ENCODE measurements at regions not wholly inside any gene's neighbourhood (a gene's known extent, or its start where the extent isn't known, plus 50 kb on each side); places are given as distances from the start of the nearest gene placed in this dataset.

GRCh38 chr5:20241351-20241750 is 253.4 kb upstream of the CDH18 start:
- no peak for FAIRE-seq
- H3K9me3 ChIP-seq (ENCODE audit: insufficient read depth, low read depth, low read length): no peaks in the 10 kb centered on the region
- Mint-ChIP-seq H3K27me3 (ENCODE audit: low read depth, unreplicated experiment) (no peaks in the 10 kb centered on the region), H3K36me3 (ENCODE audit: low read depth, unreplicated experiment) (no peaks in the 10 kb centered on the region), H3K4me3 (ENCODE audit: unreplicated experiment) (no peak overlapping the region), H3K9me3 (ENCODE audit: unreplicated experiment) (no peaks in the 10 kb centered on the region), H3K4me1 (ENCODE audit: low read depth, unreplicated experiment) (no peaks in the 10 kb centered on the region), H3K27ac (ENCODE audit: unreplicated experiment) (no peak overlapping the region)
- H3K27ac ChIP-seq (ENCODE audit: low read depth, low read length): no peak overlapping the region
- no peak overlapping the region for H2AFZ ChIP-seq (ENCODE audit: low read depth, low read length)
- no peaks in the 10 kb centered on the region for H4K20me1 ChIP-seq (ENCODE audit: insufficient read depth, low read length)
- H3K4me2 ChIP-seq (ENCODE audit: low read length): no peak overlapping the region
- TF ChIP-seq CTCF (IDR thresholded peaks at IDR 0.05; ENCODE audit: insufficient read depth, low read depth, low read length): no peak
- no peak for TF ChIP-seq EZH2 (IDR thresholded peaks at IDR 0.05; ENCODE audit: insufficient read depth, low read length)
- H3K27me3 ChIP-seq (ENCODE audit: insufficient read depth, low read length): no peaks in the 10 kb centered on the region
- no peaks in the 10 kb centered on the region for H3K79me2 ChIP-seq (ENCODE audit: insufficient read depth, low read length)
- H3K4me1 ChIP-seq (ENCODE audit: insufficient read depth, low read length): no peaks in the 10 kb centered on the region
- no peak overlapping the region for H3K4me3 ChIP-seq (ENCODE audit: insufficient read depth, low read depth, low read length)
- no peak overlapping the region for H3K9ac ChIP-seq (ENCODE audit: low read length)
- no peaks in the 10 kb centered on the region for H3K36me3 ChIP-seq (ENCODE audit: insufficient read depth, low read length)
- no peak for DNase-seq (ENCODE audit: low read depth)

GRCh38 chr5:20231040-20231439 is 243.0 kb upstream of the CDH18 start:
- H3K27me3 Mint-ChIP-seq (ENCODE audit: low read depth, unreplicated experiment): no peaks in the 10 kb centered on the region
- no peak overlapping the region for H3K27ac Mint-ChIP-seq (ENCODE audit: unreplicated experiment)
- no peak overlapping the region for H3K4me2 ChIP-seq (ENCODE audit: low read length)
- FAIRE-seq (no peak), DNase-seq (ENCODE audit: low read depth) (no peak)
- no peaks in the 10 kb centered on the region for H3K9me3 ChIP-seq (ENCODE audit: insufficient read depth, low read depth, low read length)
- TF ChIP-seq EZH2 (IDR thresholded peaks at IDR 0.05; ENCODE audit: insufficient read depth, low read length) (no peak), CTCF (IDR thresholded peaks at IDR 0.05; ENCODE audit: insufficient read depth, low read depth, low read length) (no peak)
- H3K27me3 ChIP-seq (ENCODE audit: insufficient read depth, low read length): no peaks in the 10 kb centered on the region
- no peaks in the 10 kb centered on the region for H3K79me2 ChIP-seq (ENCODE audit: insufficient read depth, low read length)
- H2AFZ ChIP-seq (ENCODE audit: low read depth, low read length): no peak overlapping the region
- no peak overlapping the region for H3K9ac ChIP-seq (ENCODE audit: low read length)
- no peaks in the 10 kb centered on the region for H3K36me3 Mint-ChIP-seq (ENCODE audit: low read depth, unreplicated experiment)
- no peaks in the 10 kb centered on the region for H4K20me1 ChIP-seq (ENCODE audit: insufficient read depth, low read length)
- no peaks in the 10 kb centered on the region for H3K9me3 Mint-ChIP-seq (ENCODE audit: unreplicated experiment)
- no peaks in the 10 kb centered on the region for H3K4me1 ChIP-seq (ENCODE audit: insufficient read depth, low read length)
- H3K4me3 Mint-ChIP-seq (ENCODE audit: unreplicated experiment): no peak overlapping the region
- H3K4me3 ChIP-seq (ENCODE audit: insufficient read depth, low read depth, low read length): no peak overlapping the region
- H3K36me3 ChIP-seq (ENCODE audit: insufficient read depth, low read length): no peaks in the 10 kb centered on the region
- no peaks in the 10 kb centered on the region for H3K4me1 Mint-ChIP-seq (ENCODE audit: low read depth, unreplicated experiment)
- H3K27ac ChIP-seq (ENCODE audit: low read depth, low read length): no peak overlapping the region

GRCh38 chr5:20230010-20230409 is 242.0 kb upstream of the CDH18 start:
- Mint-ChIP-seq H3K4me3 (ENCODE audit: unreplicated experiment) (no peak overlapping the region), H3K27me3 (ENCODE audit: low read depth, unreplicated experiment) (no peaks in the 10 kb centered on the region), H3K36me3 (ENCODE audit: low read depth, unreplicated experiment) (no peaks in the 10 kb centered on the region), H3K9me3 (ENCODE audit: unreplicated experiment) (no peaks in the 10 kb centered on the region), H3K27ac (ENCODE audit: unreplicated experiment) (no peak overlapping the region), H3K4me1 (ENCODE audit: low read depth, unreplicated experiment) (no peaks in the 10 kb centered on the region)
- Histone ChIP-seq H3K27me3 (ENCODE audit: insufficient read depth, low read length) (no peaks in the 10 kb centered on the region), H2AFZ (ENCODE audit: low read depth, low read length) (no peak overlapping the region), H3K9ac (ENCODE audit: low read length) (no peak overlapping the region), H4K20me1 (ENCODE audit: insufficient read depth, low read length) (no peaks in the 10 kb centered on the region), H3K27ac (ENCODE audit: low read depth, low read length) (no peak overlapping the region), H3K4me3 (ENCODE audit: insufficient read depth, low read depth, low read length) (no peak overlapping the region), H3K4me1 (ENCODE audit: insufficient read depth, low read length) (no peaks in the 10 kb centered on the region), H3K9me3 (ENCODE audit: insufficient read depth, low read depth, low read length) (no peaks in the 10 kb centered on the region), H3K36me3 (ENCODE audit: insufficient read depth, low read length) (no peaks in the 10 kb centered on the region), H3K79me2 (ENCODE audit: insufficient read depth, low read length) (no peaks in the 10 kb centered on the region), H3K4me2 (ENCODE audit: low read length) (no peak overlapping the region)
- DNase-seq (ENCODE audit: low read depth): no peak
- TF ChIP-seq EZH2 (IDR thresholded peaks at IDR 0.05; ENCODE audit: insufficient read depth, low read length) (no peak), CTCF (IDR thresholded peaks at IDR 0.05; ENCODE audit: insufficient read depth, low read depth, low read length) (no peak)
- no peak for FAIRE-seq
